ENCODE measurements at regions not wholly inside any gene's neighbourhood (a gene's known extent, or its start where the extent isn't known, plus 50 kb on each side); places are given as distances from the start of the nearest gene placed in this dataset.

DNA sequence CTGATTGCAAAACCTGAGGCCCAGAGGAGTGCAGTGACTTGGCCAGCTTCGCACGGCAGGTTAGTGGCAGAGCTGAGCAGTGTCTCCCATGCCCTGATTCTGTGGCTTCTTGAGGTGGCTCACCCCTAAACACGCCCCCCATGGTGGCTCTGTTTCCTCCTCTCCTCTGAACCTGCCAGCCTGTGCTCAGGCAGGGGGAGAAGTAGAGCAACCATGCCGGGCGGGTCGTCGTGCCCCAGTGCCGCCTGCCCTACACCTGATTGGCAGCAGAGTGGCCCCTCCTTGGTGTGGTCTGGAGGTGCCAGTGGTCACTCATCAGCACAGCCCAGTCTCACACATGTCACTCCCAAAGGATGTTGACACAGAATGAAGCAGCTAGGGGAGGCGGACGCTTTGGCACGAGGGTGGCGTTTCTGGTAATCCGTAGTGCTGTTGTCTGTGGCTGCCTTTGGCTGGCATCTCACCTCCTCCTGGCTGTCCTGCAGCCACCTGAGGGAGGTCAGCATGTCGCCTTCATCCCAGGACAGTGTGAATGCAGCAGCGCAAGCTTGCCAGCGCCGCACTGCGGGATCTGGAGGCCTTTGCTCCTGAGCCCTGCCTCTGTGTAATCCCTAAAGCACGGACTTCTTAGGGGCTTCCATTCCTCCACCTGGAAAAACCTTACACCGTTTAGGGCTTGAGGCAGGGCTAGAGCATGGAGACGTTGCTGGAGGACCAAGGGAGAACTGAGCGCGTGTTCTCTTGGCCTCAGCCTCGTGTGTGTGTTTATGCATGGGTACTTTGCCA is 294.7 kb downstream of the SEC14L1 start:
- DNase-seq, result peak; percentile 41

- no peak for DNase-seq
Measured at GRCh38 chr17:77436058-77436442, 295.3 kb downstream of the SEC14L1 start.

DNA sequence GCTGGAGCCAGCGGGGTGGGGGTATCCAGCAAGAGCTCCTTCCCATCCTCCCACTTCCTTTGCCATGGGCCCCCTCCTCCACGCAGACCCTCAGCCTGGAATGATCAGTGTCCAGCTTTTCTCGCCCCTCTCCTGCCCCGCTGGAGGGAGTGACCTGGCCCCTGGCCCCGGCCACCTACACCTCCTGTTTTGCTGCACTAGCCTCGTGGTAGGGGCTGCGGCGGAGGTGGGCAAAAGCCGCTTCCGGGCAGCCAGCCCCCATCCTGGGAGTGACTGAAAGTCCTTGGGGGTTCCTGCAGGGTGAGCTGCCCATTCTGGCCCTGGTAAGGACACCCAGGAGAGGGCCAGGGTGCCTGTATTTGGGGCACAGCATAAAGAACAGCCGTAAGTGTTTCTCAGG is 295.7 kb downstream of the SEC14L1 start:
- no peak for DNase-seq

GRCh38 chr17:77437017-77437416 is 296.2 kb downstream of the SEC14L1 start:
- no peak for DNase-seq

- DNase-seq, result no peak
Measured at GRCh38 chr17:77437747-77438146, 297.0 kb downstream of the SEC14L1 start.

GRCh38 chr17:77438241-77439188 is 297.7 kb downstream of the SEC14L1 start:
- no peak for DNase-seq

DNA sequence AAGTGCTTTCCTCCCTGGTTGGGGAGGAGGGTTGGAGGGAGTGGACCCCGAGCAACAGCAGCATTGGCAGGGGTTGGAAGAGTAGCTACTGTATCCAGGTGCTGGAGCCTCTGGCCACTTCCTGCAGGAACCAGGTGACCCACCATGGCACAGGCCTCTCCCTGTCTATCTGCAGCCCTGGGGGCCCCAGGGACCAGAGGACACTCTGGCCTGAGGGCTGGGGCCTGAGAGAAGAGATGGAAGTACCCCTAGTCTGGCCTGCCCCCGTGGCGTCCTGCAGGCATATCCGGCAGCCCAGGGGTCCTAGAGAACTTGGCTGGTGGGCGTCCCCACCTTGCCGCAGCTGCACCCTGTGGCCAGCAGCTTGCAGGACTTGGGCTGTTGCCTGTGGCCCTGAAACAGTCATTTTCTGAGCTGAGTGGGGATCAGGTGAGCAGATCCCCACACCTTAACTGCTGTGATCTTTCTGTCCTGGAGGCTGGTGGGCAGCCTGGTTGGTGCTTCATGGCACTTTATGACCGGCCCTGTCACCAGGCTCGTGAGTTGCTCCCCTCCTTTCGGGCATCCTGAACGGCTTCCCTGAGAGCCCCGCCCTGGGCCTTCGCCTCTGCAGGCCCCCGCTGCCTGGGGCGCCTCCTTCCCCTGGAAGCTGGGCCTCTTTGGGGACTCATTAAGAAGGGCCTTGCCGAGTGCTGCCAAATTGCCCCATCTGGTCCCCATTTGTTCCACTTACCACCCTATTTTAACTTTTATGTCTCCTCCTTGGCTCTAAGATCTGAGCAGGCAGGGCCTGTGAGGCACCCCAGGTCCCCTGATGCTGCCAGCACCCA is 298.6 kb downstream of the SEC14L1 start:
- no peak for DNase-seq

DNA sequence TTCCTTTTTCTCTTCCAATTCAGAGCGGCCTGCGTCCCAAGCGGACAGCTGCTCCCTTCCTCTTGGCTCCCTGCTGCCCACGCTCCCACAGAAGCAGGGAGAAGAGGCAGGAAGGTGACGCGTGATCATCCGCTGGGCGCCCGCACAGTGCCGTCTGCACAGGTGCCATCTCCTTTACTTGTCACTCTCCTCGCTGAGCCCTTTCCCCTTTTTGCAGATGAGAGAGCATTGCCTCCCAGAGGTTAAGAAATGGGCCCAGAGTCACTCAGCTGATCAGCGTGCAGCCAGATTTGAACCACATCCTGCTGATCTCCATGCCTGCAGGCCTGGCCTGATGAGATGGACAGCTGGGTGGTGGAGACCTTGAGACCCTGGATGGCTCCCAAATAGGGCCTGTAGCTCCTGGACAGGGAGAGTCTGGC is 299.8 kb downstream of the SEC14L1 start:
- DNase-seq, result no peak

DNA sequence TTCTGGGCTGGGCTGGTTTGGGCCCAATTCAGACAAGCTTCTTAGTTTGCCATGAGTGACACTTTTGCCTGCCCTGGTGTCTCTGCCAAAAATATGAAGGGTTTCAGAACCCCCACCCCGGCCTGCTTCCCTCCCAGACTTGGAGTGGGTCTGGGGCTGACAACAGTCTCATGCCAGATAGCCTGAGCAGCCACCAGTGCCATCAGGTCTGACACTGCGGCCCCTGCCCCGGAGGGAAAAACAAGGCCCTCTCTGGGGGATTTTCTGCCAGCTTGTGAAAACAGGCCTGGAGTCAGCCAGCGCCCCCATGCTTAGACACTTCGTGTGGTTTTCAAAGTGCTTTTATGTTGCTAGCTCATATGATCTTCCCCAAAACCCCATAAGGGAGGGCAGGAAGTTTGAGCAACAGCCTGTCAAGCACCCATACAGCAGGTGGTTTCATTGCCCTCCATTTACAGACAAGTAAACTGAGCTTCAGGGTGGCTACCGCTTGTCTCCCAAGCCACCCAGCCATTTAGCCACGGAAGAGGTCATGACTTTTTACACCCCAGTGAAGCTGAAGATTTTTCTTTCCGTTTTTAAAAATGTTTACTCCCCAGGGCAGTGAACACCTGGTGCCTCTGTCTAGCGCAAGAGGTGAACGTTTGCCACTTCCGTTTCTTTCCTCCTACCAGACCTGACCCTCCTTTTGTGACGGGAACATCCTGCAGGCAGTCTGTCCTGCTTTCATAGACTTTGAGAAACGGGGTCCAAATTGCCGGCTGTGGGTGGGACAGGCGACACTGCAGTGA is 300.6 kb downstream of the SEC14L1 start:
- DNase-seq, result peak; percentile 75

- peak; percentile 79 for DNase-seq
Measured at GRCh38 chr17:77441940-77442339, 301.2 kb downstream of the SEC14L1 start.

- DNase-seq, result no peak
Measured at GRCh38 chr17:77442976-77443747, 302.4 kb downstream of the SEC14L1 start.

- no peak for DNase-seq
Measured at GRCh38 chr17:77443748-77444260, 303.0 kb downstream of the SEC14L1 start.

DNA sequence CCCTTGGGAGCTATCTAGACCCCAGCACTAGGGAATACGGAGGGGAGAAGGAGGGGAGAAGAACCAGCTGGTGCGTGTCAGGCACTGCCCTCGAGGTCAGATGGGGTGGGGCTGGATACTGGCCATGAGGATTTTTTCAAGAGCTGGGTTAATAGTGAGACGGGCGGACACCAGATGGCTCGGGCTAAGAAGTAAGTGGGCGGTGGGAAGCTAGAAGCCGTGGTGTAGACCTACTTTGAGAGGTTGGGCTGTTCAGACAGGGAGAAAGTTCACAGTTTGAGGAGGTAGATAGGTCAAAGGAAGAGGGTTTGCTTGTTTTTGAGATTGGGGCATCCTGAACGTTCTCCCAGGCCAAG is 303.8 kb downstream of the SEC14L1 start:
- no peak for DNase-seq

DNA sequence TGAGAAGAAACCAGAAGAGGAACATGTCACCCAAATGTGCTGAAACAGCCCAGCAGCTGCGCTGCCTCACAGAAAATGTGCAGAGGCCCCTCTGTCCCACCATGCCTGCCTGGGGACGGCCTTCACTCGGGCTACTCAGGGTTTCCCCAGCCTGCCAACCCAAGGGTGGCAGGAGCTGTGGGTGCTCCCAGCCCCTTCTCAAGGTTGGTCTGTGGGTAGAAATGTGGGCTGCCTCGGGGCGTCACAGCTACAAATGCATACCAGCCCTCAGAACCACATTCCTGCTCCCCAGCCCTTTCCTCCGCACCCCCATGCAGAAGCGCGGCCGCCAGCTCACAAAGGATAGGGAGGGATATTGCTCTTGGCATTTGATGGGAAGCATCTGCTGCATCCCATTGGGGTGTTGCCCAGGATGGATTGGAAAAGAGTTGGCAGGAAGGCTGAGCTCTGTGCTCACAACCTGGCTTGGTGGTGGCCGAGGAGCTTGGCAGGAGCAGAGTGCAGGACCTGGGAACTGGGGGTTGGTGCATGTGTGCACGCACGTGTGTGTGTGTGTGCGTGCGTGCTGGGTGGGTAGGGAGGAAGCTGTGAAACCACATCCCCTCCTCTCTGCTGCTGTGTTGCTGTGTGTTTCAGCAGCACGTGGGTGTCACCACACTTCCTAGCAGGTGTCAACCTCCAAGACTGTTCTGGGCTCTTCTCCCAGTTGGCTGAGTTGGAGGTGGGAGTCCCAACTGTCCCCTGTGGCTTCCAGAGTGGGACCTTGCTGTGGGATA is 304.4 kb downstream of the SEC14L1 start:
- DNase-seq, result peak; percentile 87

- peak; percentile 66 for DNase-seq
Measured at GRCh38 chr17:77445760-77446532, 305.2 kb downstream of the SEC14L1 start.

DNA sequence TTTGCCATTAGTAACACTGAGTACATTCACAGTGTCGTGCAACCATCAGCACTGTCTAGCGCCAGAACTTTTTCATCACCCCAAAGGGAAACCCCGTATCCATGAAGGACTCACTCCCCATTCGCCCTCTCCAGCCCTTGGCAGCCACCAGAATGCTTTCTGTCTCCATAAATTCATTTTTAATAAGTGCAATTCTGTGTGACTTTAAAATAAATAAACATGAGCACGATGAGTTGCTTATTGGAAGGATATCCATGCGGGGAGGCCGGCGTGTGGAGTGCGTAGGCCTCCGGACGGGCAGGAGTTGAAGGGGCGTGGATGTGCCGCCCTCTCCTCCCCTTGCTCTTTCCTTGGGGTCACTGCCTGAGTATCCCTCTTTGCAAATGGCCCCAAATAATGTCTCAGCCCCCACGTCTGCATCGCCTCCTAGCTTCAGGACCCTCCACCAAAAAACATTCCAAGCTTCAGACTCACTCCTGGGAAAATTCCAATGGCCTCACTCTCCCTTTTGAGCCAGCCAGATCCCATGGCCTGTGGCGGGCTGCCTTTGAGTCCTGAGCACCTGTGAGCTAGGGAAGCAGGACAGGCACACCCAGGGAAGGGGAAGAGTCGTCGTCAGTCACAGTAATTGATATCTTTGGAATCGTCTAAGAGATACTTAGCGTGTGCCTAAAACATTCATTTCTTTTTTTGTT is 306.3 kb downstream of the SEC14L1 start:
- DNase-seq, result no peak

- DNase-seq, result no peak
Measured at GRCh38 chr17:77449373-77449907, 308.7 kb downstream of the SEC14L1 start.

GRCh38 chr17:77449908-77450741 is 309.4 kb downstream of the SEC14L1 start:
- peak; percentile 77 for DNase-seq
